KMS-11 (cell line): ENCODE measurements at regions not wholly inside any gene's neighbourhood (a gene's known extent, or its start where the extent isn't known, plus 50 kb on each side); places are given as distances from the start of the nearest gene placed in this dataset.

Experiments used
- H2AFZ ChIP-seq: fragments of 200-600 bp; sonication (generic); 2 replicates; pipeline ENCODE4 v1.6.1; 2016; ENCODE audit warnings: antibody characterized with exemption, mixed run types, low read depth
- H3K27ac ChIP-seq: fragments of 200-600 bp; sonication (generic); 2 replicates; pipeline ENCODE4 v1.6.1; 2016; ENCODE audit warnings: mild to moderate bottlenecking, mixed run types
- H3K27me3 ChIP-seq: fragments of 200-600 bp; sonication (generic); 2 replicates; pipeline ENCODE4 v1.6.1; 2017; ENCODE audit warnings: mild to moderate bottlenecking, low read depth, mixed run types, moderate library complexity; ENCODE audit not compliant: insufficient read depth
- H3K36me3 ChIP-seq: fragments of 200-600 bp; sonication (generic); 2 replicates; pipeline ENCODE4 v1.6.1; 2017; ENCODE audit warnings: mild to moderate bottlenecking, mixed run types; ENCODE audit not compliant: insufficient read depth
- H3K4me1 ChIP-seq: fragments of 200-600 bp; sonication (generic); 2 replicates; pipeline ENCODE4 v1.6.1; 2016; ENCODE audit warnings: mild to moderate bottlenecking, low read depth, mixed run types; ENCODE audit not compliant: poor library complexity, severe bottlenecking
- H3K4me2 ChIP-seq: fragments of 200-600 bp; sonication (generic); 2 replicates; pipeline ENCODE4 v1.7.0; 2016; ENCODE audit warnings: mild to moderate bottlenecking, mixed run types
- H3K4me3 ChIP-seq: fragments of 200-600 bp; sonication (generic); IDR thresholded peaks from 2 replicates; pipeline ENCODE4 v1.6.1; 2017; ENCODE audit warnings: low read depth, low read length, mixed read lengths; ENCODE audit not compliant: insufficient read depth
- H3K79me2 ChIP-seq: fragments of 200-600 bp; sonication (generic); 2 replicates; pipeline ENCODE4 v1.6.1; 2016; ENCODE audit warnings: low read depth, mixed run types; ENCODE audit not compliant: insufficient read depth
- H3K9ac ChIP-seq: fragments of 200-600 bp; sonication (generic); 2 replicates; pipeline ENCODE4 v1.6.1; 2016; ENCODE audit warnings: mild to moderate bottlenecking, mixed run types
- H4K20me1 ChIP-seq: fragments of 200-600 bp; sonication (generic); 2 replicates; pipeline ENCODE4 v1.6.1; 2016; ENCODE audit warnings: mild to moderate bottlenecking, mixed run types; ENCODE audit not compliant: insufficient read depth
- CTCF ChIP-seq: fragments of 200-600 bp; sonication (generic); conservative IDR thresholded peaks from 2 replicates; pipeline ENCODE4 v1.6.1; 2017; ENCODE audit warnings: low read depth, mild to moderate bottlenecking, antibody characterized with exemption, low read length, moderate library complexity, mixed read lengths

DNA sequence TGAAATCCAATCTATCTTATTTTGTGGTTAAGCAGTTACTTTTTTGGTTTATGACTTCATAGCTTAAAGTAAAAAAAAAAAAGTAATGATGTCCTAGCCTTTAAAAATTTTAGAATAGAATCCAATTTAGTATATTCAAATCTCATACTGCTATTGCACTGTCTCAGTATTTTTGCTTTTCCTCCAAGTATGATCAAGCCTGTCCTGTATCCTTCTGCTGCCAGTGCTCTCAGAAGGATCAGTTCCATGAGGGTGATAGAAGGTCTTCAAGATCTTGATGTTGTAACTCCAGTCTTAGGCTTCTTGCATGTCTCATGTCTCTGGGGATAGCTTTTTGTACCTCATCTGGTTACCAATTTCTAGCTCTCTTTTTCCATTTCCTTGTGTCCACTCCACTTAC lies 324.2 kb upstream of the FAR2 start:
- no peak overlapping the region for H3K4me2 ChIP-seq
- no peaks in the 10 kb centered on the region for H3K36me3 ChIP-seq
- no peak overlapping the region for H3K4me3 ChIP-seq
- no peak overlapping the region for H3K27ac ChIP-seq
- TF ChIP-seq CTCF = no peak
- H3K79me2 ChIP-seq = no peaks in the 10 kb centered on the region
- H3K9ac ChIP-seq = no peak overlapping the region
- H4K20me1 ChIP-seq = no peaks in the 10 kb centered on the region
- H2AFZ ChIP-seq = no peak overlapping the region
- no peaks in the 10 kb centered on the region for H3K27me3 ChIP-seq
- H3K4me1 ChIP-seq = no peaks in the 10 kb centered on the region

DNA sequence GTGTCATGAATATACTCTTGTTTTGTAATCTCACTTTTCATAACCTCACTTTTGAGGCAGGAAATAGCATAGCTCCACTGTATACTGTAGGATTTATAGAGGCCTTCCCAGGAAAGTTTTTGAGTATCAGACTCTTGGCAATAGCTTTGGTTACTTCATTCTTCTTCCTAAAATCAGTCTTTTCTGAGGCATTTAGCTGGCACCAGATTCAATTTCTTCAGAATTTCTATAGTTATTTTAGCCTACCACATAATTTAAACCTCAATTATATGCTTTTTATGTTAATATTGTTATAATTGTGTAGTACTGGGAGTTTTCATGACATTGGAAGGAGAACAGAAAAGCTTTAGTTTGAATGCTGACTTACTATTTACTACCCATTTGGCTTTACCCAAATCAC lies 322.3 kb upstream of the FAR2 start:
- H3K27me3 ChIP-seq = no peaks in the 10 kb centered on the region
- H3K4me2 ChIP-seq = no peak overlapping the region
- TF ChIP-seq CTCF = no peak
- H3K27ac ChIP-seq = no peak overlapping the region
- no peaks in the 10 kb centered on the region for H3K4me1 ChIP-seq
- H4K20me1 ChIP-seq = no peaks in the 10 kb centered on the region
- no peak overlapping the region for H2AFZ ChIP-seq
- no peak overlapping the region for H3K4me3 ChIP-seq
- H3K79me2 ChIP-seq = no peaks in the 10 kb centered on the region
- H3K9ac ChIP-seq = no peak overlapping the region
- H3K36me3 ChIP-seq = no peaks in the 10 kb centered on the region

GRCh38 chr12:28827861-28828260 lies 321.2 kb upstream of the FAR2 start:
- Histone ChIP-seq H3K9ac (no peak overlapping the region), H4K20me1 (no peaks in the 10 kb centered on the region), H3K27ac (no peak overlapping the region), H2AFZ (no peak overlapping the region), H3K4me2 (no peak overlapping the region), H3K27me3 (no peaks in the 10 kb centered on the region), H3K79me2 (no peaks in the 10 kb centered on the region), H3K4me3 (no peak overlapping the region), H3K36me3 (no peaks in the 10 kb centered on the region), H3K4me1 (no peaks in the 10 kb centered on the region)
- TF ChIP-seq CTCF = no peak

- H3K4me3 ChIP-seq = no peak overlapping the region
- no peaks in the 10 kb centered on the region for H3K4me1 ChIP-seq
- H4K20me1 ChIP-seq = no peaks in the 10 kb centered on the region
- no peaks in the 10 kb centered on the region for H3K27me3 ChIP-seq
- no peaks in the 10 kb centered on the region for H3K79me2 ChIP-seq
- no peak overlapping the region for H3K4me2 ChIP-seq
- TF ChIP-seq CTCF = no peak
- no peak overlapping the region for H2AFZ ChIP-seq
- H3K27ac ChIP-seq = no peak overlapping the region
- no peaks in the 10 kb centered on the region for H3K36me3 ChIP-seq
- no peak overlapping the region for H3K9ac ChIP-seq
Observed at GRCh38 chr12:28828318-28828717, 320.8 kb upstream of the FAR2 start.

- Histone ChIP-seq H3K27me3 (no peaks in the 10 kb centered on the region), H3K4me3 (no peak overlapping the region), H2AFZ (no peak overlapping the region), H3K4me1 (no peaks in the 10 kb centered on the region), H3K9ac (no peak overlapping the region), H3K79me2 (no peaks in the 10 kb centered on the region), H4K20me1 (no peaks in the 10 kb centered on the region), H3K4me2 (no peak overlapping the region), H3K36me3 (no peaks in the 10 kb centered on the region), H3K27ac (no peak overlapping the region)
- no peak for TF ChIP-seq CTCF
Observed at GRCh38 chr12:28830491-28830890, 318.6 kb upstream of the FAR2 start.
